ENCODE measurements at regions not wholly inside any gene's neighbourhood (a gene's known extent, or its start where the extent isn't known, plus 50 kb on each side); places are given as distances from the start of the nearest gene placed in this dataset.

DNA sequence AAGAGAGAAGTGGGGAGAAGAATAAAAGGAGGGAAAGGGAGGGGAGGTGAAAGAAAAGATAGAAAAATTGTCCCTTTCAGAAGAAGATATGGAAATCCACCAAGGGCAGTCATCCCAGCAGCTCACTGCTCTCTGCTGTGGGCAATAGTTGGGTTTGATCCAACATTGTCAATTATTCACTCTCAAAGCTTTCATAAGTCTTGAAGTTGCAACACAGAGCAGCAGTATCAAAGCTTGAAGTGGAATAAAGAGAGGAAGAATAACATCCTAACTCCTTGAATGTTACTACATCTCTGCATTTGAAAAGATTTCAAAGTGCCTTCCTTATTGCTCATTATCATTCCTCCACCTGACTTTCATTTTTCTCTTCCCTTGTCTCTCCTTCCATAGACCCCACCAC lies 62.3 kb upstream of the HHIP start:
- TF ChIP-seq, protein P1, sequence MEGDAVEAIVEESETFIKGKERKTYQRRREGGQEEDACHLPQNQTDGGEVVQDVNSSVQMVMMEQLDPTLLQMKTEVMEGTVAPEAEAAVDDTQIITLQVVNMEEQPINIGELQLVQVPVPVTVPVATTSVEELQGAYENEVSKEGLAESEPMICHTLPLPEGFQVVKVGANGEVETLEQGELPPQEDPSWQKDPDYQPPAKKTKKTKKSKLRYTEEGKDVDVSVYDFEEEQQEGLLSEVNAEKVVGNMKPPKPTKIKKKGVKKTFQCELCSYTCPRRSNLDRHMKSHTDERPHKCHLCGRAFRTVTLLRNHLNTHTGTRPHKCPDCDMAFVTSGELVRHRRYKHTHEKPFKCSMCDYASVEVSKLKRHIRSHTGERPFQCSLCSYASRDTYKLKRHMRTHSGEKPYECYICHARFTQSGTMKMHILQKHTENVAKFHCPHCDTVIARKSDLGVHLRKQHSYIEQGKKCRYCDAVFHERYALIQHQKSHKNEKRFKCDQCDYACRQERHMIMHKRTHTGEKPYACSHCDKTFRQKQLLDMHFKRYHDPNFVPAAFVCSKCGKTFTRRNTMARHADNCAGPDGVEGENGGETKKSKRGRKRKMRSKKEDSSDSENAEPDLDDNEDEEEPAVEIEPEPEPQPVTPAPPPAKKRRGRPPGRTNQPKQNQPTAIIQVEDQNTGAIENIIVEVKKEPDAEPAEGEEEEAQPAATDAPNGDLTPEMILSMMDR (IDR thresholded peaks at IDR 0.05; ENCODE audit: low read depth, low read length): no peak
- no peak for DNase-seq (ENCODE audit: extremely low read depth, low read depth)

DNA sequence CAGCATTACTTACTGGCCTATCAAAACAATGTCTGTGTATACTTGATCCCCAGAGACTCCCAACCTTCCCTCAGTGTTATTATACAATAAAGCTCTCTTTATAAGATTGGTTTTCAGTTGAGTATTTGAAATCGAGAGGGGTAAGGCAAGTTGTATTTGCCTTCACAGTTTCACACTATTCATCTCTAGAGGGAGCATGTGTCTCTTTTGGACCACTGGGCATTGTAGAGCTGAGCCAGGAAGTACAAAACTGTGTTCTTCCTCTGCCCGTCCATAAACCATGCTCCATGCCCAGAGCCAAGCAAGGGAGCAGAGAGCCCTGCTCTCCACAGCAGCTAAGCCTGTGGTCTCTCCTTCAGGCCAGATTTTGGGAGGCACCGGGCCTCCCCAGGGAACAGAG lies 61.5 kb upstream of the HHIP start:
- DNase-seq (ENCODE audit: extremely low read depth, low read depth): no peak
- TF ChIP-seq, protein P1 (IDR thresholded peaks at IDR 0.05; ENCODE audit: low read depth, low read length): no peak

DNA sequence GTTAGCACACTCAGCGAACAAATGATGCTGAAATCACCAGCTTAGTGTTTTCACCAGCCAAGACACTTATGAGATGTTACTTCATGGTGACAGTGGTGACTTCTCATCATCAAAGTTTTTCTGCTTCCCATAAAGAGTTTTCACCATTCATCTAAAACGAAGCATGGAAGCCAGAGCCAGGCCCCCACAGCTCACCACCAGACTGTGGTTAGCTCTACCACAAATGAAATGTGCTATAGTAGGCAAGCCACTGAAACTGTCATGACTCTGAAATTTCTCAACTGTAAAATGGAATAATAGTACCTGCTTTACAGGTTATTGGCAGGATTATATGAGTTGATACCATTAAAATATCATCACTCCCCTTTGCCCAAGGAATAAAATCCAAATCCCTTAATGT lies 56.4 kb upstream of the HHIP start:
- DNase-seq (ENCODE audit: extremely low read depth, low read depth): no peak
- TF ChIP-seq, protein P1 (IDR thresholded peaks at IDR 0.05; ENCODE audit: low read depth, low read length): no peak

DNA sequence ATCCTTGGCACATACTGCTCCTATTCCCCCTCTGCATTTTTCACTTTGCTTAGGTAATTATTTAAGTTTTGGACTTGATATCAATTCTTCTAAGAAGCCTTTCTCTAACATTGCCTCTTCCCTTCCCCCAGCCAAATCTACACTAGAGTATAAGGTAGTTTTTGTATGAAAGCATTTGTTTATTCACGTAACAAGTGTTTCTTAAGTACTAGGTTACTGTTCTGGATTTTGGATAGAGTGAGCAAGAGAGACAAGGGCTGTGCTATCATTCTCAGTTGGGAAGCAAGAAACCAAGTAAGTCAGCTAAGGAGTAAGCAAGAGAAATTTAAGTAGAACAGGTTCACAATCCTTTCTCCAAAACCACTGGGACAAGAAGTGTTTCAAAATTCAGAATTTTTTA lies 55.9 kb upstream of the HHIP start:
- TF ChIP-seq, protein P1 (IDR thresholded peaks at IDR 0.05; ENCODE audit: low read depth, low read length): no peak
- DNase-seq (ENCODE audit: extremely low read depth, low read depth): no peak

DNA sequence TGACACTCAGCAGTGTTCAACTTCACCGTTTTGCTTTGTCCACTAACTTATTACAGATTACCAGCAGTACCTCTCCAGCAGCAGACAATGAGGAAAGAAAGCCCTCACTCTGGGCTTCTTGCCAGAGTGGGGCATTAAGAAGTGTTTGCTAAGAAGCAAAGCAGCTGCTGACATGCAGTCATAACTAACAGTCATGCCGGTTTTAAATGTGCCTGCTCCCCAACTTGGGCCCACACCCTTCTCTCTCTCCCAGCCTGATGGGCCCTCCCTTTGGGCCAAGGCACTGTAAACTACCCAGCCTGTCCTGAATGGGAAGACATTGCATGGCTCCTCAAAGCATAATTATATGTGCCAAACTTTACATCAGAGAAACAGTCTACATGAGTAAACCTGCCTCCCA lies 54.6 kb upstream of the HHIP start:
- DNase-seq (ENCODE audit: extremely low read depth, low read depth): peak; percentile 18
- TF ChIP-seq, protein P1 (IDR thresholded peaks at IDR 0.05; ENCODE audit: low read depth, low read length): no peak

DNA sequence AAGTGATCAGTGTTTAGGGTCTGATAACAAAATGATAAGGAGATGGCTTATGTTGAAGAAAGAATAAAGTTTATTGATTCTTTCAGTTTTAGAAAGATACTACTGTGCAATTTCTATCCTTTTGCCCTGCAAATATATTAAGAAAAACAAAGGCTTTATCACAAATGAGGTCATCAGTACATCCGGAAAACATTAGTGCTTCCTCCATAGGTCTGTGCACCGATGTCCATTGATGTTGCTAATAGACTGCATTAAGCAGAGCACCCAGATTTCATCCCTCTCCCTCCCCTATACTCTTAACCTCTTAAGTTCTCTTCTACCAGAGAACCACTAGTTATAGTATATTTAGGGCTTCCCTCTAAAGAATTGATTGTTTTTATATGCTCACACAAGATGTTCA lies 53.7 kb upstream of the HHIP start:
- TF ChIP-seq, protein P1 (IDR thresholded peaks at IDR 0.05; ENCODE audit: low read depth, low read length): no peak
- DNase-seq (ENCODE audit: extremely low read depth, low read depth): no peak

DNA sequence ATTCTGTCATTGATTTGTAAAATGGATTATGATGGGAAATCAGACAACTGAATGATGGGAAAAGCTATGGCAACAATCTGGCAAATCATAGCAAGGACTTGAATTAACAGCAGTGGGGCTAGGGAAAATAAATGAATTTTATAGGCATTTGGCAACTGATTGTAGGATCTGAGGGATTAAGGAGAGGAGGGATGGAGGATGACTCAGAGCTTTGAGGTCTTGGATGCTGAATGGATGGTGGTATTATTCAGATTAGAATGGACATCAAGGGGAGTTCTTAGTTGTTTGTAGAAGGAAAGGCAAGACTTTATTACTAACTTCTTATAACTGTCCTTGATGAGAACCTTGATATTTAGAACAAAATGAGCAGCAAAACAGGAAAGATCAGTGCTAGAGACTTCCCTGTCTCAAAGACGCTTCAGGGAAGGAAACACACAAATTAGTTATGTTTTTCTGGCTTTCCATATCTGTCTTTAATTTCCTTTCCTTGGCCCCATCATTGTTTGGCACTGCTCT lies 51.4 kb upstream of the HHIP start:
- no peak for DNase-seq (ENCODE audit: extremely low read depth, low read depth)
- TF ChIP-seq, protein P1 (IDR thresholded peaks at IDR 0.05; ENCODE audit: low read depth, low read length): no peak
